ENCODE measurements at regions not wholly inside any gene's neighbourhood (a gene's known extent, or its start where the extent isn't known, plus 50 kb on each side); places are given as distances from the start of the nearest gene placed in this dataset.

- no peak for DNase-seq (ENCODE audit: low spot score)
These were observed 454.4 kb downstream of the WDR72 start for GRCh38 chr15:53305101-53305500.

GRCh38 chr15:53297828-53298227 lies 461.6 kb downstream of the WDR72 start:
- DNase-seq (ENCODE audit: low spot score): no peak

GRCh38 chr15:53296603-53297002 lies 462.9 kb downstream of the WDR72 start:
- DNase-seq (ENCODE audit: low spot score): no peak

- DNase-seq (ENCODE audit: low spot score): no peak
These were observed 463.9 kb downstream of the WDR72 start for GRCh38 chr15:53295574-53295973.

GRCh38 chr15:53288542-53288941 lies 470.9 kb downstream of the WDR72 start:
- DNase-seq (ENCODE audit: low spot score): no peak

- no peak for DNase-seq (ENCODE audit: low spot score)
These were observed 484.5 kb upstream of the ONECUT1 start for GRCh38 chr15:53274630-53275029.

GRCh38 chr15:53272116-53272515 lies 482.0 kb upstream of the ONECUT1 start:
- DNase-seq (ENCODE audit: low spot score): no peak

GRCh38 chr15:53266176-53266575 lies 476.0 kb upstream of the ONECUT1 start:
- no peak for DNase-seq (ENCODE audit: low spot score)

- DNase-seq (ENCODE audit: low spot score): no peak
These were observed 470.5 kb upstream of the ONECUT1 start for GRCh38 chr15:53260647-53261046.

GRCh38 chr15:53256457-53256856 lies 466.3 kb upstream of the ONECUT1 start:
- no peak for DNase-seq (ENCODE audit: low spot score)

- no peak for DNase-seq (ENCODE audit: low spot score)
These were observed 465.9 kb upstream of the ONECUT1 start for GRCh38 chr15:53256043-53256442.

GRCh38 chr15:53251996-53252395 lies 461.9 kb upstream of the ONECUT1 start:
- DNase-seq (ENCODE audit: low spot score): no peak

- DNase-seq (ENCODE audit: low spot score): no peak
These were observed 461.4 kb upstream of the ONECUT1 start for GRCh38 chr15:53251523-53251922.

GRCh38 chr15:53247041-53247708 lies 457.0 kb upstream of the ONECUT1 start:
- DNase-seq (ENCODE audit: low spot score): no peak

GRCh38 chr15:53246404-53246803 lies 456.3 kb upstream of the ONECUT1 start:
- no peak for DNase-seq (ENCODE audit: low spot score)

GRCh38 chr15:53233801-53234200 lies 443.7 kb upstream of the ONECUT1 start:
- no peak for DNase-seq (ENCODE audit: low spot score)

GRCh38 chr15:53230473-53230872 lies 440.3 kb upstream of the ONECUT1 start:
- peak; percentile 2 for DNase-seq (ENCODE audit: low spot score)

GRCh38 chr15:53226559-53226958 lies 436.4 kb upstream of the ONECUT1 start:
- DNase-seq (ENCODE audit: low spot score): no peak

- no peak for DNase-seq (ENCODE audit: low spot score)
These were observed 435.6 kb upstream of the ONECUT1 start for GRCh38 chr15:53225781-53226180.

- no peak for DNase-seq (ENCODE audit: low spot score)
These were observed 434.2 kb upstream of the ONECUT1 start for GRCh38 chr15:53224371-53224770.

GRCh38 chr15:53223815-53224214 lies 433.7 kb upstream of the ONECUT1 start:
- no peak for DNase-seq (ENCODE audit: low spot score)

- no peak for DNase-seq (ENCODE audit: low spot score)
These were observed 428.8 kb upstream of the ONECUT1 start for GRCh38 chr15:53218666-53219580.

GRCh38 chr15:53216036-53216435 lies 425.9 kb upstream of the ONECUT1 start:
- DNase-seq (ENCODE audit: low spot score): no peak
